HepG2 (cell line): ENCODE measurements at regions not wholly inside any gene's neighbourhood (a gene's known extent, or its start where the extent isn't known, plus 50 kb on each side); places are given as distances from the start of the nearest gene placed in this dataset.

Experiments used
- AKAP8 ChIP-seq: sonication (generic); formaldehyde crosslinking; IDR thresholded peaks from 2 replicates; pipeline ENCODE4 v1.5.1; 2020; ENCODE audit warnings: mild to moderate bottlenecking, missing genetic modification reagents
- ARNTL ChIP-seq: sonication (generic); formaldehyde crosslinking; IDR thresholded peaks from 2 replicates; pipeline ENCODE4 v1.4.0; 2020; ENCODE audit warnings: mild to moderate bottlenecking, missing genetic modification reagents
- ELF3 ChIP-seq: IDR thresholded peaks from 2 replicates; pipeline ENCODE4 v1.6.1; 2016; ENCODE audit warnings: missing genetic modification reagents, missing compliant biosample characterization
- HMGXB3 ChIP-seq: sonication (generic); formaldehyde crosslinking; IDR thresholded peaks from 2 replicates; pipeline ENCODE4 v1.4.0; 2020; ENCODE audit warnings: missing genetic modification reagents, borderline replicate concordance
- JUNB ChIP-seq: sonication (generic); formaldehyde crosslinking; IDR thresholded peaks from 2 replicates; pipeline ENCODE4 v1.8.0; 2022; ENCODE audit warnings: missing genetic modification reagents, mild to moderate bottlenecking, borderline replicate concordance
- MEIS2 ChIP-seq: sonication (generic); formaldehyde crosslinking; IDR thresholded peaks from 2 replicates; pipeline ENCODE4 v1.9.0; 2021; ENCODE audit warnings: mild to moderate bottlenecking, missing genetic modification reagents
- NFE2L2 ChIP-seq: fragments of 150-350 bp; IDR thresholded peaks from 2 replicates; pipeline ENCODE4 v1.6.1; 2014; ENCODE audit warnings: low read length
- NFYB ChIP-seq: sonication (generic); formaldehyde crosslinking; IDR thresholded peaks from 2 replicates; pipeline ENCODE4 v1.4.0; 2020; ENCODE audit warnings: missing genetic modification reagents
- RFX1 ChIP-seq: fragments of 450-650 bp; IDR thresholded peaks from 2 replicates; pipeline ENCODE4 v1.6.1; 2017
- ZNF10 ChIP-seq: sonication (generic); formaldehyde crosslinking; IDR thresholded peaks from 2 replicates; pipeline ENCODE4 v1.4.0; 2020; ENCODE audit warnings: mild to moderate bottlenecking, low read depth, missing genetic modification reagents, borderline replicate concordance
- ZNF121 ChIP-seq: sonication (generic); formaldehyde crosslinking; IDR thresholded peaks from 2 replicates; pipeline ENCODE4 v1.5.0; 2020; ENCODE audit warnings: mild to moderate bottlenecking, missing genetic modification reagents
- ZNF234 ChIP-seq: sonication (generic); formaldehyde crosslinking; conservative IDR thresholded peaks from 2 replicates; pipeline ENCODE4 v1.5.1; 2020; ENCODE audit warnings: mild to moderate bottlenecking, missing genetic modification reagents
- ZNF264 ChIP-seq: sonication (generic); formaldehyde crosslinking; IDR thresholded peaks from 2 replicates; pipeline ENCODE4 v1.4.0; 2020; ENCODE audit warnings: missing genetic modification reagents
- ZNF543 ChIP-seq: sonication (generic); formaldehyde crosslinking; IDR thresholded peaks from 2 replicates; pipeline ENCODE4 v1.4.0; 2020; ENCODE audit warnings: mild to moderate bottlenecking, missing genetic modification reagents
- ZNF607 ChIP-seq: sonication (generic); formaldehyde crosslinking; IDR thresholded peaks from 2 replicates; pipeline ENCODE4 v1.5.1; 2020; ENCODE audit warnings: missing genetic modification reagents, mild to moderate bottlenecking, borderline replicate concordance
- ZNF879 ChIP-seq: sonication (generic); formaldehyde crosslinking; IDR thresholded peaks from 2 replicates; pipeline ENCODE4 v1.8.1; 2023; ENCODE audit warnings: missing genetic modification reagents
- ZSCAN31 ChIP-seq: sonication (generic); formaldehyde crosslinking; IDR thresholded peaks from 2 replicates; pipeline ENCODE4 v1.5.0; 2020; ENCODE audit warnings: low read depth, mild to moderate bottlenecking, missing genetic modification reagents
- TF ChIP-seq, protein P1 (sequence below): sonication (generic); formaldehyde crosslinking; IDR thresholded peaks from 2 replicates; pipeline ENCODE4 v1.9.0; 2022; ENCODE audit warnings: missing genetic modification reagents, mild to moderate bottlenecking, borderline replicate concordance
- TF ChIP-seq, protein P2 (sequence below): sonication (generic); formaldehyde crosslinking; IDR thresholded peaks from 2 replicates; pipeline ENCODE4 v1.4.0; 2020; ENCODE audit warnings: missing genetic modification reagents
- TF ChIP-seq, protein P3 (sequence below): sonication (generic); formaldehyde crosslinking; IDR thresholded peaks from 2 replicates; pipeline ENCODE4 v1.4.0; 2020; ENCODE audit warnings: missing genetic modification reagents, borderline replicate concordance

- TF ChIP-seq ARNTL (peak; percentile 29; the same call in 1 of the 2 replicates), ZNF234 (CRISPR knock-in tag) (peak; percentile 20; the same call in 1 of the 2 replicates), ELF3 (CRISPR knock-in tag) (peak; percentile 93), HMGXB3 (no peak; the same call in 1 of the 2 replicates), RFX1 (no peak), JUNB (CRISPR knock-in tag) (peak; percentile 88; the same call in 1 of the 2 replicates), ZNF543 (CRISPR knock-in tag) (peak; percentile 73; the same call in 1 of the 2 replicates), ZNF879 (CRISPR knock-in tag) (no peak; the same call in 1 of the 2 replicates), ZNF607 (CRISPR knock-in tag) (peak; percentile 69; the same call in 1 of the 2 replicates), ZNF264 (peak; percentile 99), AKAP8 (CRISPR knock-in tag) (0 out of 2 replicates have a peak, but pooled peaks have one; percentile 54), ZNF10 (CRISPR knock-in tag) (no peak), ZSCAN31 (CRISPR knock-in tag) (no peak), NFE2L2 (peak; percentile 50; the same call in 1 of the 2 replicates), ZNF121 (peak; percentile 74; the same call in 1 of the 2 replicates), NFYB (CRISPR knock-in tag) (0 out of 2 replicates have a peak, but pooled peaks have one; percentile 28), MEIS2 (CRISPR knock-in tag) (peak; percentile 91)
- TF ChIP-seq, protein P1, sequence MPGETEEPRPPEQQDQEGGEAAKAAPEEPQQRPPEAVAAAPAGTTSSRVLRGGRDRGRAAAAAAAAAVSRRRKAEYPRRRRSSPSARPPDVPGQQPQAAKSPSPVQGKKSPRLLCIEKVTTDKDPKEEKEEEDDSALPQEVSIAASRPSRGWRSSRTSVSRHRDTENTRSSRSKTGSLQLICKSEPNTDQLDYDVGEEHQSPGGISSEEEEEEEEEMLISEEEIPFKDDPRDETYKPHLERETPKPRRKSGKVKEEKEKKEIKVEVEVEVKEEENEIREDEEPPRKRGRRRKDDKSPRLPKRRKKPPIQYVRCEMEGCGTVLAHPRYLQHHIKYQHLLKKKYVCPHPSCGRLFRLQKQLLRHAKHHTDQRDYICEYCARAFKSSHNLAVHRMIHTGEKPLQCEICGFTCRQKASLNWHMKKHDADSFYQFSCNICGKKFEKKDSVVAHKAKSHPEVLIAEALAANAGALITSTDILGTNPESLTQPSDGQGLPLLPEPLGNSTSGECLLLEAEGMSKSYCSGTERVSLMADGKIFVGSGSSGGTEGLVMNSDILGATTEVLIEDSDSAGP (CRISPR knock-in tag) = peak; percentile 87
- TF ChIP-seq, protein P2, sequence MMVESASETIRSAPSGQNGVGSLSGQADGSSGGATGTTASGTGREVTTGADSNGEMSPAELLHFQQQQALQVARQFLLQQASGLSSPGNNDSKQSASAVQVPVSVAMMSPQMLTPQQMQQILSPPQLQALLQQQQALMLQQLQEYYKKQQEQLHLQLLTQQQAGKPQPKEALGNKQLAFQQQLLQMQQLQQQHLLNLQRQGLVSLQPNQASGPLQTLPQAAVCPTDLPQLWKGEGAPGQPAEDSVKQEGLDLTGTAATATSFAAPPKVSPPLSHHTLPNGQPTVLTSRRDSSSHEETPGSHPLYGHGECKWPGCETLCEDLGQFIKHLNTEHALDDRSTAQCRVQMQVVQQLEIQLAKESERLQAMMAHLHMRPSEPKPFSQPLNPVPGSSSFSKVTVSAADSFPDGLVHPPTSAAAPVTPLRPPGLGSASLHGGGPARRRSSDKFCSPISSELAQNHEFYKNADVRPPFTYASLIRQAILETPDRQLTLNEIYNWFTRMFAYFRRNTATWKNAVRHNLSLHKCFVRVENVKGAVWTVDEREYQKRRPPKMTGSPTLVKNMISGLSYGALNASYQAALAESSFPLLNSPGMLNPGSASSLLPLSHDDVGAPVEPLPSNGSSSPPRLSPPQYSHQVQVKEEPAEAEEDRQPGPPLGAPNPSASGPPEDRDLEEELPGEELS = peak; percentile 91
- TF ChIP-seq, protein P3, sequence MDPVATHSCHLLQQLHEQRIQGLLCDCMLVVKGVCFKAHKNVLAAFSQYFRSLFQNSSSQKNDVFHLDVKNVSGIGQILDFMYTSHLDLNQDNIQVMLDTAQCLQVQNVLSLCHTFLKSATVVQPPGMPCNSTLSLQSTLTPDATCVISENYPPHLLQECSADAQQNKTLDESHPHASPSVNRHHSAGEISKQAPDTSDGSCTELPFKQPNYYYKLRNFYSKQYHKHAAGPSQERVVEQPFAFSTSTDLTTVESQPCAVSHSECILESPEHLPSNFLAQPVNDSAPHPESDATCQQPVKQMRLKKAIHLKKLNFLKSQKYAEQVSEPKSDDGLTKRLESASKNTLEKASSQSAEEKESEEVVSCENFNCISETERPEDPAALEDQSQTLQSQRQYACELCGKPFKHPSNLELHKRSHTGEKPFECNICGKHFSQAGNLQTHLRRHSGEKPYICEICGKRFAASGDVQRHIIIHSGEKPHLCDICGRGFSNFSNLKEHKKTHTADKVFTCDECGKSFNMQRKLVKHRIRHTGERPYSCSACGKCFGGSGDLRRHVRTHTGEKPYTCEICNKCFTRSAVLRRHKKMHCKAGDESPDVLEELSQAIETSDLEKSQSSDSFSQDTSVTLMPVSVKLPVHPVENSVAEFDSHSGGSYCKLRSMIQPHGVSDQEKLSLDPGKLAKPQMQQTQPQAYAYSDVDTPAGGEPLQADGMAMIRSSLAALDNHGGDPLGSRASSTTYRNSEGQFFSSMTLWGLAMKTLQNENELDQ (CRISPR knock-in tag) = 0 out of 2 replicates have a peak, but pooled peaks have one; percentile 53
These were observed 262.5 kb downstream of the FOXG1 start (continued) for GRCh38 chr14:29028973-29029582.
